ENCODE measurements at regions not wholly inside any gene's neighbourhood (a gene's known extent, or its start where the extent isn't known, plus 50 kb on each side); places are given as distances from the start of the nearest gene placed in this dataset.

DNA sequence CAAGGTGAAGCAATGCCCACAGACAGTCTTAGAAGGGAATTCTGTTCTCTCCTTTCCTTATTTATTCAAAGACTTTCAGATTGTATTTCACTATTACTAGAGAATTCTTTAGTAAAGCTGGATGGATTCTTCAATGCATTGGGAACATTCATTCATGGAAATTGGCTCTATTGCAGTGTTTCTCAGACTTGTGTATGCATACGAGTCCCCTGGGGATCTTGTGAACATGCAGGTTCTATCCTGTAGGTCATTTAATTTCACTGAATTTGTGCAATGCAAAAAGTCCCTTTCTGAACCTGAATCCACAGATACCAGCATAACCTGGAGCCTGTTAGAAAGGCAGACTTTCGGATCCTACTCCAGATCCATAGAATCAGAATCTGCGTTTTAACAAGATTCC, 160.9 kb upstream of the AHI1 start:
- TF ChIP-seq CTCF (IDR thresholded peaks at IDR 0.05), result no peak
- TF ChIP-seq POLR2A (IDR thresholded peaks at IDR 0.05), result no peak
